ENCODE measurements at regions not wholly inside any gene's neighbourhood (a gene's known extent, or its start where the extent isn't known, plus 50 kb on each side); places are given as distances from the start of the nearest gene placed in this dataset.

DNA sequence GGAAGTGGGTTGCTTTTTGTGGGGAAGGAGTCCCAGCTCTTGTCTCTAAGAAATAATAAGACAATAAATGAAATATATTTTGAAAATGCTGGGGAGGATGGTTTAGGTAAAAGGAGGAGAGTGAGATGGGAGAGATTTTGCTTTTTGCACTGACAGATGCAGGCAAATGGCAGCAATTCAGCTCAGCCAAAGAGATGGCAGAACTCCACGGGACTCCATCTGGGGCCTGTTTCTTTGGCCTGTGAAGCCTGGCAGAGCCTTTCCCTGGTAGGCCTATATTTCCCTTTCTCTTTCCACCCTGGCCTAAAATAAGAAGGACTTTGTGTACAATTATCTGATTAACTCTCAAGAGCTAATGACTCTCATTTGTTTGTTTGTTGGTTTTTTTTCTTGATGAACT lies 1525.1 kb downstream of the CDH11 start:
- intact Hi-C loops (cut with micrococcal nuclease; ENCODE audit: unreplicated experiment), result no loop called here
- CTCF ChIA-PET, result interaction anchor here (1.2 to 1.4 kb wide), 2 partner anchors 10 to 12 kb away, joined by 3 to 4 read pairs; no protein-coding TSS in a partner anchor

More for the DNA sequence above, 1525.1 kb downstream of the CDH11 start:
- Histone ChIP-seq H3K79me2 (ENCODE audit: control insufficient read depth, insufficient read depth, low read length) (no peaks in the 10 kb centered on the region), H4K20me1 (ENCODE audit: control insufficient read depth, insufficient read depth) (no peaks in the 10 kb centered on the region), H3K4me2 (ENCODE audit: control insufficient read depth, insufficient read depth) (no peak overlapping the region), H3K36me3 (ENCODE audit: control insufficient read depth in 2 of 2, insufficient read depth in 2 of 2, low read length in 1 of 2) (no peaks in the 10 kb centered on the region), H3K9ac (ENCODE audit: control insufficient read depth, insufficient read depth, low read length) (no peak overlapping the region), H3K27ac (ENCODE audit: control insufficient read depth, insufficient read depth) (no peak overlapping the region), H3K27me3 (replicated peaks in 1 of 2; ENCODE audit: control insufficient read depth in 2 of 2, insufficient read depth in 2 of 2, low read length in 1 of 2) (no peaks in the 10 kb centered on the region), H3K4me1 (ENCODE audit: control insufficient read depth, insufficient read depth, low read length) (no peaks in the 10 kb centered on the region), H3K9me3 (replicated peaks; ENCODE audit: control insufficient read depth, insufficient read depth, low read length) (no peaks in the 10 kb centered on the region), H3K4me3 (no peak overlapping the region), H2AFZ (ENCODE audit: control insufficient read depth, low read depth, low read length) (no peak overlapping the region)
- FAIRE-seq (no peak), DNase-seq (ENCODE audit: low read depth, low spot score) (no peak), ATAC-seq (no peak)
- BruUV-seq (replicated peaks), result no TSS peak
- 0% methylated on average over 1 of the region's 1 CpG for WGBS (ENCODE audit: insufficient coverage, insufficient replicate concordance, low lambda C conversion rate, missing lambda C conversion rate)
- ChIA-PET SMC1A (ENCODE audit: uncharacterized antibody, unreplicated experiment) (no interaction called here), RAD21 (ENCODE audit: unreplicated experiment) (no interaction called here), POLR2A (no interaction called here)
- in situ Hi-C loops (cut with MboI), result no loop called here
- no peak for TF ChIP-seq MYC (IDR thresholded peaks at IDR 0.05; ENCODE audit: insufficient read depth, insufficient read length, insufficient replicate concordance, low read length, severe bottlenecking)
- TF ChIP-seq NBN (IDR thresholded peaks at IDR 0.05), result no peak
- TF ChIP-seq SPI1 (IDR thresholded peaks at IDR 0.05; ENCODE audit: borderline replicate concordance, insufficient read depth, low read depth, low read length), result no peak
- TF ChIP-seq NR2C1 (IDR thresholded peaks at IDR 0.05), result no peak
- TF ChIP-seq, protein P1, sequence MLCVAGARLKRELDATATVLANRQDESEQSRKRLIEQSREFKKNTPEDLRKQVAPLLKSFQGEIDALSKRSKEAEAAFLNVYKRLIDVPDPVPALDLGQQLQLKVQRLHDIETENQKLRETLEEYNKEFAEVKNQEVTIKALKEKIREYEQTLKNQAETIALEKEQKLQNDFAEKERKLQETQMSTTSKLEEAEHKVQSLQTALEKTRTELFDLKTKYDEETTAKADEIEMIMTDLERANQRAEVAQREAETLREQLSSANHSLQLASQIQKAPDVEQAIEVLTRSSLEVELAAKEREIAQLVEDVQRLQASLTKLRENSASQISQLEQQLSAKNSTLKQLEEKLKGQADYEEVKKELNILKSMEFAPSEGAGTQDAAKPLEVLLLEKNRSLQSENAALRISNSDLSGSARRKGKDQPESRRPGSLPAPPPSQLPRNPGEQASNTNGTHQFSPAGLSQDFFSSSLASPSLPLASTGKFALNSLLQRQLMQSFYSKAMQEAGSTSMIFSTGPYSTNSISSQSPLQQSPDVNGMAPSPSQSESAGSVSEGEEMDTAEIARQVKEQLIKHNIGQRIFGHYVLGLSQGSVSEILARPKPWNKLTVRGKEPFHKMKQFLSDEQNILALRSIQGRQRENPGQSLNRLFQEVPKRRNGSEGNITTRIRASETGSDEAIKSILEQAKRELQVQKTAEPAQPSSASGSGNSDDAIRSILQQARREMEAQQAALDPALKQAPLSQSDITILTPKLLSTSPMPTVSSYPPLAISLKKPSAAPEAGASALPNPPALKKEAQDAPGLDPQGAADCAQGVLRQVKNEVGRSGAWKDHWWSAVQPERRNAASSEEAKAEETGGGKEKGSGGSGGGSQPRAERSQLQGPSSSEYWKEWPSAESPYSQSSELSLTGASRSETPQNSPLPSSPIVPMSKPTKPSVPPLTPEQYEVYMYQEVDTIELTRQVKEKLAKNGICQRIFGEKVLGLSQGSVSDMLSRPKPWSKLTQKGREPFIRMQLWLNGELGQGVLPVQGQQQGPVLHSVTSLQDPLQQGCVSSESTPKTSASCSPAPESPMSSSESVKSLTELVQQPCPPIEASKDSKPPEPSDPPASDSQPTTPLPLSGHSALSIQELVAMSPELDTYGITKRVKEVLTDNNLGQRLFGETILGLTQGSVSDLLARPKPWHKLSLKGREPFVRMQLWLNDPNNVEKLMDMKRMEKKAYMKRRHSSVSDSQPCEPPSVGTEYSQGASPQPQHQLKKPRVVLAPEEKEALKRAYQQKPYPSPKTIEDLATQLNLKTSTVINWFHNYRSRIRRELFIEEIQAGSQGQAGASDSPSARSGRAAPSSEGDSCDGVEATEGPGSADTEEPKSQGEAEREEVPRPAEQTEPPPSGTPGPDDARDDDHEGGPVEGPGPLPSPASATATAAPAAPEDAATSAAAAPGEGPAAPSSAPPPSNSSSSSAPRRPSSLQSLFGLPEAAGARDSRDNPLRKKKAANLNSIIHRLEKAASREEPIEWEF (IDR thresholded peaks at IDR 0.05; ENCODE audit: insufficient replicate concordance, low read depth, low read length), result no peak
- TF ChIP-seq ZZZ3 (IDR thresholded peaks at IDR 0.05; ENCODE audit: control insufficient read depth, insufficient read length, low read depth), result no peak
- TF ChIP-seq ZNF217 (IDR thresholded peaks at IDR 0.05), result no peak
- no peak for TF ChIP-seq BHLHE40 (IDR thresholded peaks at IDR 0.05; ENCODE audit: borderline replicate concordance in 1 of 2, low read depth in 2 of 2, low read length in 1 of 2)
- no peak for TF ChIP-seq MEF2B (IDR thresholded peaks at IDR 0.05; ENCODE audit: partially characterized antibody, poor library complexity, severe bottlenecking)
- TF ChIP-seq MTA2 (IDR thresholded peaks at IDR 0.05; ENCODE audit: low read depth), result no peak
- no peak for TF ChIP-seq GATAD2B (conservative IDR thresholded peaks at IDR 0.05; ENCODE audit: low read depth)
- TF ChIP-seq ASH2L (IDR thresholded peaks at IDR 0.05; ENCODE audit: borderline replicate concordance, low read depth), result no peak
- TF ChIP-seq WRNIP1 (IDR thresholded peaks at IDR 0.05; ENCODE audit: borderline replicate concordance, low read depth, low read length), result no peak
- no peak for TF ChIP-seq BMI1 (IDR thresholded peaks at IDR 0.05; ENCODE audit: borderline replicate concordance)
- TF ChIP-seq, protein P2, sequence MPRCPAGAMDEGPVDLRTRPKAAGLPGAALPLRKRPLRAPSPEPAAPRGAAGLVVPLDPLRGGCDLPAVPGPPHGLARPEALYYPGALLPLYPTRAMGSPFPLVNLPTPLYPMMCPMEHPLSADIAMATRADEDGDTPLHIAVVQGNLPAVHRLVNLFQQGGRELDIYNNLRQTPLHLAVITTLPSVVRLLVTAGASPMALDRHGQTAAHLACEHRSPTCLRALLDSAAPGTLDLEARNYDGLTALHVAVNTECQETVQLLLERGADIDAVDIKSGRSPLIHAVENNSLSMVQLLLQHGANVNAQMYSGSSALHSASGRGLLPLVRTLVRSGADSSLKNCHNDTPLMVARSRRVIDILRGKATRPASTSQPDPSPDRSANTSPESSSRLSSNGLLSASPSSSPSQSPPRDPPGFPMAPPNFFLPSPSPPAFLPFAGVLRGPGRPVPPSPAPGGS (IDR thresholded peaks at IDR 0.05; ENCODE audit: borderline replicate concordance, insufficient read depth, low read depth, low read length, poor library complexity, severe bottlenecking), result no peak
- TF ChIP-seq SMAD1 (IDR thresholded peaks at IDR 0.05; ENCODE audit: low read depth, partially characterized antibody), result no peak
- TF ChIP-seq, protein P3, sequence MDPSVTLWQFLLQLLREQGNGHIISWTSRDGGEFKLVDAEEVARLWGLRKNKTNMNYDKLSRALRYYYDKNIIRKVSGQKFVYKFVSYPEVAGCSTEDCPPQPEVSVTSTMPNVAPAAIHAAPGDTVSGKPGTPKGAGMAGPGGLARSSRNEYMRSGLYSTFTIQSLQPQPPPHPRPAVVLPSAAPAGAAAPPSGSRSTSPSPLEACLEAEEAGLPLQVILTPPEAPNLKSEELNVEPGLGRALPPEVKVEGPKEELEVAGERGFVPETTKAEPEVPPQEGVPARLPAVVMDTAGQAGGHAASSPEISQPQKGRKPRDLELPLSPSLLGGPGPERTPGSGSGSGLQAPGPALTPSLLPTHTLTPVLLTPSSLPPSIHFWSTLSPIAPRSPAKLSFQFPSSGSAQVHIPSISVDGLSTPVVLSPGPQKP (IDR thresholded peaks at IDR 0.05; ENCODE audit: low read depth, low read length), result no peak
- no peak for TF ChIP-seq IKZF1 (conservative IDR thresholded peaks at IDR 0.05)
- TF ChIP-seq YY1 (IDR thresholded peaks at IDR 0.05; ENCODE audit: low read depth, low read length), result no peak
